ENCODE measurements at regions not wholly inside any gene's neighbourhood (a gene's known extent, or its start where the extent isn't known, plus 50 kb on each side); places are given as distances from the start of the nearest gene placed in this dataset.

DNA sequence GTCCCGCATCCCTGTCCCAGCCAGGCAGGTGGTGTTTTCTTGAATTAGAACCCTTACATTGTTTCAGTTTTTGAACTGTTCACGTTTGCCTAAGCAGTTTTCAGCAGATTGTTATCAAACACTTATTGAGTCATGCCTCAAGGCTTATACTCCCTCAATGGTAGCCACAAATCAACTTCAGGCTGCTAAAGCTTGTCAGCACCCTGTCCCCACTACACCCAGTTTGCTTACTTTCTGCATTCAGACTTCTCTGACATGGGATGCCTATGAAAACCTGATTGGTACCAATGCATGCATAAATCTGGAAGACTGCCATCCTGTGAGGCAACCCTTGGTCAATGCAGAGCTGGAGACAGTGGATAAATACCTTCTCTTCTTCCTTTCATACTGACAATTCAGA is 225.4 kb downstream of the BTG1 start:
- TF ChIP-seq POLR2A (IDR thresholded peaks at IDR 0.05) = no peak
- TF ChIP-seq, protein P1, sequence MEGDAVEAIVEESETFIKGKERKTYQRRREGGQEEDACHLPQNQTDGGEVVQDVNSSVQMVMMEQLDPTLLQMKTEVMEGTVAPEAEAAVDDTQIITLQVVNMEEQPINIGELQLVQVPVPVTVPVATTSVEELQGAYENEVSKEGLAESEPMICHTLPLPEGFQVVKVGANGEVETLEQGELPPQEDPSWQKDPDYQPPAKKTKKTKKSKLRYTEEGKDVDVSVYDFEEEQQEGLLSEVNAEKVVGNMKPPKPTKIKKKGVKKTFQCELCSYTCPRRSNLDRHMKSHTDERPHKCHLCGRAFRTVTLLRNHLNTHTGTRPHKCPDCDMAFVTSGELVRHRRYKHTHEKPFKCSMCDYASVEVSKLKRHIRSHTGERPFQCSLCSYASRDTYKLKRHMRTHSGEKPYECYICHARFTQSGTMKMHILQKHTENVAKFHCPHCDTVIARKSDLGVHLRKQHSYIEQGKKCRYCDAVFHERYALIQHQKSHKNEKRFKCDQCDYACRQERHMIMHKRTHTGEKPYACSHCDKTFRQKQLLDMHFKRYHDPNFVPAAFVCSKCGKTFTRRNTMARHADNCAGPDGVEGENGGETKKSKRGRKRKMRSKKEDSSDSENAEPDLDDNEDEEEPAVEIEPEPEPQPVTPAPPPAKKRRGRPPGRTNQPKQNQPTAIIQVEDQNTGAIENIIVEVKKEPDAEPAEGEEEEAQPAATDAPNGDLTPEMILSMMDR (IDR thresholded peaks at IDR 0.05) = no peak

All from right lobe of liver (tissue), 4 donors.